ENCODE measurements at regions not wholly inside any gene's neighbourhood (a gene's known extent, or its start where the extent isn't known, plus 50 kb on each side); places are given as distances from the start of the nearest gene placed in this dataset.
"Not testable (repeated sequence)": the region's sequence is repeated elsewhere in the genome, so short reads cannot be mapped to it uniquely, and the experiment has no call there.

DNA sequence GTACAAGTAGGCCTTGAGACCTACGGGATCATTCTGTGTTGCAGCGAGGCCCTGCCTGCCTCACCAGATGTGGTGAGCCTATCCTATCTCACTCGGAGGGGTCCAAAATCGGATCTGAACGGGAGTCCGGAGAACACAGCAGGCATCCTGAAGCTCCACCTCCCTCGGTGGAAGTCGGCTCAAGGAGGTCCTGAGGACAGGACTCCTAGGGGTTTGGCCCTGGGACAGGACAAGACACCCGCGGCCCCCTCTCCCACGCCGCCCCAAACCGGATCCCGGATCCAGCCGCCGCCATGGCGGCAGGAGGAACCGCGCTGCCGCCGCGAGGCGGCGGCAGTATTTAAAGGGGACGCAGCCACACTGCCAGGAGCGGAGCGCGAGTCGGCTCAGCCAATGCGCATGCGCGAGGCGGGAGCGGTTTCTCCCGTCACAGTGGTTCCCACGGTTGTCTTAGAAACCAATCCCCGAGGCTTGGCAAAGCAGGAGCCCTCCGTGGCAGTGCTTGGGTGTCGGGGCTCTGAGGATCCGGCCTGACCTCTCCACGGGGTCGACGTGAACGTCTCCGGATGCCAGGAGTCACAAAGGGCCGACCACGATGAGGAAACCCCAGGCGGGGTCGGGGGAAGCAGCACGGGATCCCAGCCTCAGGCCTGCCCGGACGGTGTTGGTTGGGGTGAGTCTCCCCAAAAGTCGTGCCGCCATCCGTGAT lies 454.6 kb upstream of the ZNG1F start:
- not testable (repeated sequence) for DNase-seq (ENCODE audit: low read depth in 4 of 4, low spot score in 2 of 4)

DNA sequence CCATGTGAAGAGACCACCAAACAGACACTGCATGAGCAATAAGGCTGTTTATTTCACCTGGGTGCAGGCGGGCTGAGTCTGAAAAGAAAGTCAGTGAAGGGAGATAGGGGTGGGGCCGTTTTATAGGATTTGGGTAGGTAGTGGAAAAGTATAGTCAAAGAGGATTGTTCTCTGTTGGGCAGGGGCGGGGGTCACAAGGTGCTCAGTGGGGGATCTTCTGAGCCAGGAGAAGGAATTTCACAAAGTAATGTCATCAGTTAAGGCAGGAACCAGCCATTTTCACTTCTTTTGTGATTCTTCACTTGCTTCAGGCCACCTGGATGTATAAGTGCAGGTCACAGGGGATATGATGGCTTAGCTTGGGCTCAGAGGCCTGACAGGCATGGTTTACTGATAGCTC lies 444.6 kb upstream of the ZNG1F start:
- DNase-seq (ENCODE audit: low read depth in 4 of 4, low spot score in 2 of 4) = not testable (repeated sequence)

DNA sequence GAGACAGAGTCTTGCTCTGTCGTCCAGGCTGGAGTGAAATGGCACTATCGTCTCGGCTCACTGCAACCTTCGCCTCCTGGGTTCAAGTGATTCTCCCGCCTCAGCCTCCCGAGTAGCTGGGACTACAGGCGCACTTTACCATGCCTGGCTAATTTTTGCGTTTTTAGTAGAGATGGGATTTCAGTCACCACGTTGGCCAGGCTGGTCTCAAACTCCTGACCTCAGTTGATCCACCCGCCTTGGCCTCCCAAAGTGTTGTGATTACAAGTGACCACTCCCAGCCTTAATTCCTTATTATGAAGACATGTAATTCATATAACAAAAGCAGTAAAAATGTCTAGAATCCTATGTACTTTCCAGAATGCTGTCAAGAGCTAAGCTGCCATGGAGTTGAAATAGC lies 434.5 kb upstream of the ZNG1F start:
- DNase-seq (ENCODE audit: low read depth in 4 of 4, low spot score in 2 of 4) = not testable (repeated sequence)

DNA sequence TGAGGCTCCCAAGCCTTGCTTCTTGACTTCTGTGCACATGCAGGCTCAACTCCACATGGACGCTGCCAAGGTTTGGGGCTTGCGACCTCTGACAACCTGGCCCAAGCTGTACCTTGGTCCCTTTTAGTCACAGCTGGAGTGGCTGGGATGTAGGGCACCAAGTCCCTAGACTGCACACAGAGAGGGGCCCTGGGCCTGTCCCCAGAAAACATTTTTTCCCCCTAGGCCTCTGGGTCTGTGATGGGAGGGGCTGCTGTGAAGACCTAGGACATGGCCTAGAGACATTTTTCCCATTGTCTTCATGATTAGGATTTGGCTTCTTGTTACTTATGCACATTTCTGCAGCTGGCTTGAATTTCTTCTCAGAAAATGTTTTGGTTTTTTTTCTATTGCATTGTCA lies 430.1 kb upstream of the ZNG1F start:
- DNase-seq (ENCODE audit: low read depth in 4 of 4, low spot score in 2 of 4) = not testable (repeated sequence)

DNA sequence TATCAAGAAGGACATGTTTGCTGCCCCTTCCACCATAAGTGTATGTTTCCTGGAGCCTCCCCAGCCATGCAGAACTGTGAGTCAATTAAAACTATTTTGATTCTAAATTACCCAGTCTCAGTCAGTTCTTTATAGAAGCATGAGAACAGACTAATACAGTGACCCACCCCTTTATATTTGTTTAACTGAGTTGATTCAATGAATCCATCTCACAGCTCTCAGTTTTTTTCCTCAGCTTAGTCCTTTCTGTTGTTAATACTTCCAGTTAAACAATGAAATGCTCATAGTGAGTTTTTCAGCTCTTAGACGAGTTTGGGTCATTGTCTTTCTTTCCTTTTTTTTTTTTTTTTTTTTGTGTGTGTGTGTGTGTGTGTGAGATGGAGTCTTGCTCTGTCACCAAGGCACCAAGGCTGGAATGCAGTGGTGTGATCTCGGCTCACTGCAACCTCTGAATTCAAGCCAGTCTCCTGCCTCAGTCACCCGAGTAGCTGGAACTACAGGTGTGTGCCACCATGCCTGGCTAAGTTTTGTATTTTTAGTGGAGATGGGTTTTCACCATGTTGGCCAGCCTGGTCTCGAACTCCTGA lies 417.9 kb upstream of the ZNG1F start:
- DNase-seq (ENCODE audit: low read depth in 4 of 4, low spot score in 2 of 4) = not testable (repeated sequence)

DNA sequence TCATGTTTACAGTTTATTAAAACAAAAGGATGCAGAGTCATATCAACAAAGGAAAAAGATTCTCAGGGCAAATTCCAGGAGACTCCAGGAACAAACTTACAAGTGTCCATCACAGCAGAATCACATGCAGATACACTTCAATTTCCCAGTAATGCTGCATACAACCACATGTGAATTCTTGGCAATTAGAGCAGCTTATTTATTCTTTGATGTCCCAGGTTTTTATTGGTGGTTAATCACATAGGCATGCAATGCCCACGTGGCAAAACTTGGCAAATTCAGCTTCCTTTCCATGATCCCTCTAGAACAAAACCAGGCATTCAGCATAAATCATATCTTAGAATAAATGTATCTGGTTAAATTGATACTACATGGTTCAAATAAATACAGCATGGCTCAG lies 376.5 kb upstream of the ZNG1F start:
- not testable (repeated sequence) for DNase-seq (ENCODE audit: low read depth in 4 of 4, low spot score in 2 of 4)

All from left renal cortex interstitium (tissue), 4 donors.